MM.1S (cell line): ENCODE measurements at regions not wholly inside any gene's neighbourhood (a gene's known extent, or its start where the extent isn't known, plus 50 kb on each side); places are given as distances from the start of the nearest gene placed in this dataset.
A peak's percentile ranks its signal among the peaks of the same experiment; 100 is the strongest.

Experiments
- DNase-seq: peaks from one replicate; pipeline ENCODE4 v3.0.0-alpha.2; 2015
- H2AFZ ChIP-seq: fragments of 300-600 bp; sonication (generic); 2 replicates; pipeline ENCODE4 v1.6.0; 2016; ENCODE audit warnings: antibody characterized with exemption, low read length
- H3F3A ChIP-seq: fragments of 300-600 bp; sonication (generic); 2 replicates; pipeline ENCODE4 v1.6.1; 2016; ENCODE audit warnings: mild to moderate bottlenecking, antibody characterized with exemption, low read length, moderate library complexity, mixed read lengths; ENCODE audit not compliant: insufficient read depth
- H3K27ac ChIP-seq: fragments of 300-600 bp; sonication (generic); 2 replicates; pipeline ENCODE4 v1.5.1; 2016; ENCODE audit warnings: mild to moderate bottlenecking, low read length
- H3K27me3 ChIP-seq: fragments of 300-600 bp; sonication (generic); replicated peaks from 2 replicates; pipeline ENCODE4 v1.6.0; 2016; ENCODE audit warnings: low read length; ENCODE audit not compliant: insufficient read depth
- H3K36me3 ChIP-seq: fragments of 300-600 bp; sonication (generic); replicated peaks from 2 replicates; pipeline ENCODE4 v1.6.1; 2016; ENCODE audit warnings: mild to moderate bottlenecking, low read length, mixed read lengths; ENCODE audit not compliant: insufficient read depth
- H3K4me1 ChIP-seq: fragments of 300-600 bp; sonication (generic); 2 replicates; pipeline ENCODE4 v1.6.1; 2016; ENCODE audit warnings: low read length, mixed read lengths
- H3K4me2 ChIP-seq: fragments of 300-600 bp; sonication (generic); 2 replicates; pipeline ENCODE4 v1.6.0; 2016; ENCODE audit warnings: low read depth, low read length
- H3K4me3 ChIP-seq: fragments of 300-600 bp; sonication (generic); 2 replicates; pipeline ENCODE4 v1.5.1; 2016; ENCODE audit warnings: low read length, mixed read lengths
- H3K79me2 ChIP-seq: fragments of 300-600 bp; sonication (generic); 2 replicates; pipeline ENCODE4 v1.6.1; 2016; ENCODE audit warnings: mixed run types, low read length, mixed read lengths
- H3K9ac ChIP-seq: fragments of 300-600 bp; sonication (generic); 2 replicates; pipeline ENCODE4 v1.6.1; 2016; ENCODE audit warnings: low read length, mixed read lengths
- H3K9me2 ChIP-seq: fragments of 300-600 bp; sonication (generic); replicated peaks from 2 replicates; pipeline ENCODE4 v1.6.1; 2016; ENCODE audit warnings: mild to moderate bottlenecking, low read length, mixed read lengths; ENCODE audit not compliant: insufficient read depth
- H3K9me3 ChIP-seq: fragments of 300-600 bp; sonication (generic); replicated peaks from 2 replicates; pipeline ENCODE4 v1.6.1; 2016; ENCODE audit warnings: mild to moderate bottlenecking, low read length, mixed read lengths; ENCODE audit not compliant: insufficient read depth
- H4K20me1 ChIP-seq: fragments of 300-600 bp; sonication (generic); 2 replicates; pipeline ENCODE4 v1.6.1; 2016; ENCODE audit warnings: mild to moderate bottlenecking, low read length, moderate library complexity, mixed read lengths; ENCODE audit not compliant: insufficient read depth
- CTCF ChIP-seq: fragments of 300-600 bp; sonication (generic); IDR thresholded peaks from 2 replicates; pipeline ENCODE4 v1.5.1; 2016; ENCODE audit warnings: antibody characterized with exemption, low read length, mixed read lengths
- EZH2 ChIP-seq: fragments of 300-600 bp; sonication (generic); optimal IDR thresholded peaks from 2 replicates; pipeline ENCODE3; 2017; ENCODE audit warnings: low read depth, mild to moderate bottlenecking, antibody characterized with exemption, low read length, mixed read lengths
- EZH2phosphoT487 ChIP-seq: fragments of 300-600 bp; sonication (generic); IDR thresholded peaks from 2 replicates; pipeline ENCODE4 v1.6.1; 2018; ENCODE audit warnings: antibody characterized with exemption, low read length

GRCh38 chr15:24756101-24756500 lies 80.5 kb downstream of the NPAP1 start:
- Histone ChIP-seq H3K9me2 (no peaks in the 10 kb centered on the region), H3K9me3 (no peaks in the 10 kb centered on the region), H3K27ac (no peak overlapping the region), H3K4me2 (no peak overlapping the region), H3K9ac (no peak overlapping the region), H3K79me2 (no peaks in the 10 kb centered on the region), H4K20me1 (no peaks in the 10 kb centered on the region), H3K4me1 (no peaks in the 10 kb centered on the region), H3K27me3 (no peaks in the 10 kb centered on the region), H2AFZ (no peak overlapping the region), H3K36me3 (no peaks in the 10 kb centered on the region), H3K4me3 (no peak overlapping the region), H3F3A (no peaks in the 10 kb centered on the region)
- DNase-seq, result no peak
- no peak for TF ChIP-seq CTCF
- TF ChIP-seq EZH2phosphoT487, result no peak
- no peak for TF ChIP-seq EZH2

- H3K27ac ChIP-seq, result no peak overlapping the region
- H3K4me1 ChIP-seq, result peaks cover 13% of the 10 kb centered on the region
- H4K20me1 ChIP-seq, result no peaks in the 10 kb centered on the region
- H3K9ac ChIP-seq, result no peak overlapping the region
- H3K36me3 ChIP-seq, result no peaks in the 10 kb centered on the region
- DNase-seq, result no peak
- no peaks in the 10 kb centered on the region for H3K79me2 ChIP-seq
- TF ChIP-seq EZH2 (no peak), CTCF (no peak), EZH2phosphoT487 (no peak)
- peaks cover 11% of the 10 kb centered on the region for H3F3A ChIP-seq
- H2AFZ ChIP-seq, result no peak overlapping the region
- 0 out of 2 replicates have a peak, but pooled peaks cover 10% of the 10 kb centered on the region for H3K27me3 ChIP-seq
- no peaks in the 10 kb centered on the region for H3K9me2 ChIP-seq
- H3K4me2 ChIP-seq, result no peak overlapping the region
- no peaks in the 10 kb centered on the region for H3K9me3 ChIP-seq
- no peak overlapping the region for H3K4me3 ChIP-seq
These were observed 84.5 kb downstream of the NPAP1 start for GRCh38 chr15:24760066-24760465.

GRCh38 chr15:24761704-24762302 lies 86.2 kb downstream of the NPAP1 start:
- Histone ChIP-seq H3K9ac (no peak overlapping the region), H3K27ac (no peak overlapping the region), H3F3A (peaks cover 18% of the 10 kb centered on the region), H3K4me2 (no peak overlapping the region), H4K20me1 (no peaks in the 10 kb centered on the region), H3K9me2 (no peaks in the 10 kb centered on the region), H3K4me3 (no peak overlapping the region), H3K4me1 (peaks cover 14% of the 10 kb centered on the region), H3K36me3 (no peaks in the 10 kb centered on the region), H3K27me3 (peaks cover 18% of the 10 kb centered on the region; the same call in 1 of the 2 replicates), H2AFZ (no peak overlapping the region), H3K79me2 (no peaks in the 10 kb centered on the region), H3K9me3 (no peaks in the 10 kb centered on the region)
- TF ChIP-seq EZH2 (no peak), CTCF (peak; percentile 60)
- DNase-seq, result peak; percentile 24
